K562 (cell line): ENCODE measurements at regions not wholly inside any gene's neighbourhood (a gene's known extent, or its start where the extent isn't known, plus 50 kb on each side); places are given as distances from the start of the nearest gene placed in this dataset.

Experiments used
- ATAC-seq: fragments of 200-7000 bp; cut with Tn5 transposase; 3 replicates; pipeline ENCODE4 v1.9.1; 2020; ENCODE audit warnings: moderate library complexity
- BruUV-seq: library from RNA; stranded (reverse); fragments of 400-500 nt; replicated peaks from 2 replicates; lab custom pipeline; 2021; lab: Mats Ljungman, UMichigan
- CTCF ChIA-PET: fragments of 300-600 bp; formaldehyde crosslinking; extraction: SDS; loops from one replicate; lab custom pipeline; 2021; ENCODE audit warnings: low intra/inter-chr PET ratio; lab: Yijun Ruan, JAX
- POLR2A ChIA-PET: fragments of 300-600, 350-650 bp; sonication (Branson Sonifier 250); formaldehyde crosslinking; extraction: SDS; loops from one replicate; lab custom pipeline; 2021; ENCODE audit warnings: antibody characterized with exemption, inconsistent platforms; lab: Yijun Ruan, JAX
- DNase-seq, 4 experiments: peaks; one replicate each; pipeline versions ENCODE4 v3.0.0 to v3.0.0-alpha.2; 2011 to 2018; ENCODE audit warnings: low spot score in 3 of 4, mixed read lengths in 3 of 4; ENCODE audit errors: extremely low read depth in 1 of 4
- FAIRE-seq: peaks from 2 replicates; lab custom pipeline; 2011; peaks lifted over from hg19 to GRCh38; lab: Jason Lieb, UNC
- H2AFZ ChIP-seq: 2 replicates; pipeline ENCODE4 v1.6.0; 2011; ENCODE audit warnings: low read depth, low read length, control low read depth, inconsistent platforms
- H3K27ac ChIP-seq: fragments of 200-600 bp; 3 replicates; pipeline ENCODE4 v1.8.0; 2011; ENCODE audit warnings: low read depth, mild to moderate bottlenecking, control low read depth, inconsistent platforms, low read length, moderate library complexity, mixed read lengths; ENCODE audit errors: extremely low read depth
- H3K27me3 ChIP-seq, 2 experiments: fragments of 300-600 bp in 1 of 2; 2 replicates in 1 of 2; 3 replicates in 1 of 2; pipeline versions ENCODE4 v1.6.0 to v1.8.0; 2011; ENCODE audit warnings: inconsistent platforms in 2 of 2, low read length in 2 of 2, mild to moderate bottlenecking in 1 of 2, mixed read lengths in 1 of 2, moderate library complexity in 1 of 2; ENCODE audit not compliant: control insufficient read depth in 2 of 2, insufficient read depth in 2 of 2
- H3K36me3 ChIP-seq: fragments of 300-600 bp; 3 replicates; pipeline ENCODE4 v1.8.0; 2011; ENCODE audit warnings: mild to moderate bottlenecking, low read length, inconsistent platforms; ENCODE audit not compliant: control insufficient read depth, insufficient read depth
- H3K4me1 ChIP-seq, 2 experiments: fragments of 200-600 bp in 1 of 2; replicated peaks in 1 of 2; 2 replicates in 1 of 2; 3 replicates in 1 of 2; pipeline versions ENCODE4 v1.5.1 to v1.8.0; 2011; ENCODE audit warnings: inconsistent platforms in 2 of 2, low read length in 2 of 2, mild to moderate bottlenecking in 1 of 2, mixed read lengths in 1 of 2, moderate library complexity in 1 of 2; ENCODE audit not compliant: control insufficient read depth in 2 of 2, insufficient read depth in 2 of 2
- H3K4me2 ChIP-seq: 2 replicates; pipeline ENCODE4 v1.6.1; 2011; ENCODE audit warnings: low read length, control low read depth, inconsistent platforms, mixed read lengths; ENCODE audit not compliant: insufficient read depth
- H3K4me3 ChIP-seq: fragments of 200-600 bp; sonication (generic), shearing (Covaris generic); 2 replicates; pipeline ENCODE4 v1.5.1; 2016; ENCODE audit warnings: control low read depth, inconsistent platforms
- H3K79me2 ChIP-seq: fragments of 200-600 bp; 3 replicates; pipeline ENCODE4 v1.8.0; 2011; ENCODE audit warnings: low read length, inconsistent platforms; ENCODE audit not compliant: control insufficient read depth, insufficient read depth
- H3K9ac ChIP-seq, 2 experiments: 2 replicates each; pipeline versions ENCODE4 v1.6.0 to v1.6.1; 2011; ENCODE audit warnings: low read depth in 2 of 2, low read length in 2 of 2, control low read depth in 1 of 2, inconsistent platforms in 1 of 2, mild to moderate bottlenecking in 1 of 2, mixed read lengths in 1 of 2; ENCODE audit not compliant: insufficient read depth in 1 of 2
- H3K9me1 ChIP-seq: one replicate; pipeline ENCODE4 v1.6.0; 2011; ENCODE audit warnings: inconsistent platforms, mild to moderate bottlenecking, low read length, moderate library complexity; ENCODE audit not compliant: control insufficient read depth, insufficient read depth
- H3K9me3 ChIP-seq: replicated peaks from 2 replicates; pipeline ENCODE4 v1.5.1; 2011; ENCODE audit warnings: low read depth, low read length, inconsistent platforms; ENCODE audit not compliant: control insufficient read depth, insufficient read depth
- H4K20me1 ChIP-seq: replicated peaks from 2 replicates; pipeline ENCODE4 v1.6.1; 2011; ENCODE audit warnings: low read length, inconsistent platforms, mixed read lengths; ENCODE audit not compliant: control insufficient read depth, insufficient read depth
- CREBBP ChIP-seq: IDR thresholded peaks from one replicate; pipeline ENCODE4 v1.6.1; 2012; ENCODE audit warnings: low read depth, mild to moderate bottlenecking, control low read depth, inconsistent platforms, low read length
- MCM2 ChIP-seq: fragments of 450-650 bp; IDR thresholded peaks from 2 replicates; pipeline ENCODE4 v1.6.1; 2017; ENCODE audit warnings: low read depth, mild to moderate bottlenecking
- RBM14 ChIP-seq: fragments of 200-400 bp; formaldehyde crosslinking; IDR thresholded peaks from 2 replicates; pipeline ENCODE4 v1.6.1; 2018; ENCODE audit warnings: low read depth, mild to moderate bottlenecking, low read length, moderate library complexity, borderline replicate concordance; ENCODE audit not compliant: insufficient read depth
- ZNF253 ChIP-seq: fragments of 250-450 bp; sonication (Bioruptor Pico); conservative IDR thresholded peaks from 2 replicates; pipeline ENCODE4 v1.6.1; 2021; ENCODE audit warnings: mild to moderate bottlenecking
- ZNF551 ChIP-seq: fragments of 250-450 bp; sonication (Bioruptor Pico); IDR thresholded peaks from 2 replicates; pipeline ENCODE4 v1.5.0; 2021; ENCODE audit warnings: mild to moderate bottlenecking, moderate library complexity
- WGBS: fragments of 100-300 bp; shearing (Covaris generic); methylation state at CpG from one replicate; pipeline ENCODE4 v1.1.6; 2016; ENCODE audit warnings: low coverage, mixed read lengths; ENCODE audit not compliant: insufficient coverage; ENCODE audit errors: missing lambda C conversion rate; 5-methylcytosine and 5-hydroxymethylcytosine counted together
- in situ Hi-C: fragments of 300-500 bp; cut with MboI; formaldehyde crosslinking; loops from 4 replicates; pipeline ENCODE4 v1.15.0; 2018; ENCODE audit warnings: inconsistent platforms, mixed read lengths
- intact Hi-C: fragments of 100-400 bp; cut with micrococcal nuclease; formaldehyde crosslinking; loops from 2 replicates; pipeline ENCODE4 v1.14.2; 2022
- TF ChIP-seq, protein P1 (sequence below): IDR thresholded peaks from 2 replicates; pipeline ENCODE4 v1.6.1; 2011; ENCODE audit not compliant: insufficient read length; ENCODE audit errors: extremely low read depth
- TF ChIP-seq, protein P2 (sequence below): sonication (generic); formaldehyde crosslinking; IDR thresholded peaks from 2 replicates; pipeline ENCODE4 v1.8.0; 2022; ENCODE audit warnings: mild to moderate bottlenecking, missing genetic modification reagents
- TF ChIP-seq, protein P3 (sequence below): fragments of 250-450 bp; sonication (Bioruptor Pico); IDR thresholded peaks from 2 replicates; pipeline ENCODE4 v1.4.0; 2020; ENCODE audit warnings: mild to moderate bottlenecking
- TF ChIP-seq, protein P4 (sequence below): fragments of 250-450 bp; sonication (Bioruptor Pico); IDR thresholded peaks from 2 replicates; pipeline ENCODE4 v1.4.0; 2020; ENCODE audit warnings: borderline replicate concordance

DNA sequence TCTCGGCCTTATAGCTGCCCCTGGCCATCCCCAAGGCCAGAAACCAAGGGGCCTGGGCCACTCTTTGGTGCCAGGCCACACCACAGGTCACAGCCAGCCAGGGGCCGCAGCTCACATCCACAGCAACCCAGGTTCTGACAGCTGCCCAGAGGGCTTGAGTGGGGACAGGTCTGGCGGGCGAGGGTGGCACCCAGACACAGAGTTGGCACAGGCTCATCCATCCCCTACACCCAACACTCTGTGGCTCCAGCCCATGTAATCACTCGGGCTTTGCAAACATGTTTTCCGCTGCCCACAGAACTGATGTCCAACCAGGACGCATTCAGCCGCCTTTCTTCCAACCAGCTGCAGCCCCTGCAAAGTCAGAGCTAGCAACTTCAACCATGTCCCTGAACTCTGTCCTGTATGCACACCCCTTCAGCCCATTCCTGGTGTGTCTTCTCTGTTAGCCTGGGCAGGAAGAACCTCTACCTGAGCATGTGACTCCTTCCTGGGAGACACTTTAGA is 57.7 kb upstream of the PPP2R2D start:
- 1% methylated on average over 8 of the region's 8 CpGs for WGBS
- ATAC-seq = no peak
- peaks cover 3 to 68% of the 10 kb centered on the region in 2 experiments for H3K27me3 ChIP-seq
- in situ Hi-C loops (no loop called here), intact Hi-C loops (no loop called here)
- no peak overlapping the region for H3K4me2 ChIP-seq
- H3K27ac ChIP-seq = no peak overlapping the region
- no peak for DNase-seq
- no peak for FAIRE-seq
- H2AFZ ChIP-seq = no peak overlapping the region
- H3K9me1 ChIP-seq = no peaks in the 10 kb centered on the region
- H3K36me3 ChIP-seq = no peaks in the 10 kb centered on the region
- no peak overlapping the region for H3K9ac ChIP-seq
- ChIA-PET CTCF (no interaction called here), POLR2A (no interaction called here)
- no peaks in the 10 kb centered on the region for H3K9me3 ChIP-seq
- BruUV-seq = no TSS peak
- no peaks in the 10 kb centered on the region for H3K79me2 ChIP-seq
- H4K20me1 ChIP-seq = no peaks in the 10 kb centered on the region
- H3K4me1 ChIP-seq = peaks cover 0 to 19% of the 10 kb centered on the region in 2 experiments; a peak in 2 of 5 replicates
- TF ChIP-seq, protein P1, sequence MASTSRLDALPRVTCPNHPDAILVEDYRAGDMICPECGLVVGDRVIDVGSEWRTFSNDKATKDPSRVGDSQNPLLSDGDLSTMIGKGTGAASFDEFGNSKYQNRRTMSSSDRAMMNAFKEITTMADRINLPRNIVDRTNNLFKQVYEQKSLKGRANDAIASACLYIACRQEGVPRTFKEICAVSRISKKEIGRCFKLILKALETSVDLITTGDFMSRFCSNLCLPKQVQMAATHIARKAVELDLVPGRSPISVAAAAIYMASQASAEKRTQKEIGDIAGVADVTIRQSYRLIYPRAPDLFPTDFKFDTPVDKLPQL = no peak
- no peak for TF ChIP-seq ZNF551 (CRISPR knock-in tag)
- no peak overlapping the region for H3K4me3 ChIP-seq

DNA sequence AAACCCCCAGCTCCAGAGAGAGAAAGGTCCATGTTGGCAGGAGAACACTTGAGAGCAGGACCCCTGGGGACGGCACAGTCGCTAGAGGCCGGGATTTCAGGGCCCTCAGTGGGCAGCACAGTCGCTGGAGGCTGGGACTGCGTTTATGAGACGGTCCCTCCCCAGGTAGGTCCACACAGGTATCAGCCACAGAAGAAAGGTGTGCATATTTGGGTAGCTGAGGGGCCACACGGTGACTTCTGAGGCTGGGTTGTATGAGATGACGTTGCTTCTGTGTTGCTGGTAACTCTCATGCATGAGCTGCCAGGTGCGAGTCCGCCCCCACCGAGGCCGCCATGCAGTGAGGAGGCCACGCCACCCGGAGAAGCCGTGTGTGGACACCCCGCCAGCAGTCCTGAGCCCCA is 56.9 kb upstream of the PPP2R2D start:
- 4% methylated on average over 14 of the region's 16 CpGs for WGBS
- no peaks in the 10 kb centered on the region for H4K20me1 ChIP-seq
- no peak overlapping the region for H3K4me3 ChIP-seq
- no peak overlapping the region for H2AFZ ChIP-seq
- FAIRE-seq (no peak), DNase-seq (no peak), ATAC-seq (no peak)
- intact Hi-C loops (no loop called here), in situ Hi-C loops (no loop called here)
- no peak overlapping the region for H3K27ac ChIP-seq
- H3K9me3 ChIP-seq = no peaks in the 10 kb centered on the region
- ChIA-PET CTCF (no interaction called here), POLR2A (no interaction called here)
- peaks cover 6 to 75% of the 10 kb centered on the region in 2 experiments for H3K27me3 ChIP-seq
- no peak overlapping the region for H3K4me2 ChIP-seq
- no TSS peak for BruUV-seq
- no peaks in the 10 kb centered on the region for H3K36me3 ChIP-seq
- no peaks in the 10 kb centered on the region for H3K9me1 ChIP-seq
- H3K79me2 ChIP-seq = no peaks in the 10 kb centered on the region
- H3K9ac ChIP-seq = no peak overlapping the region
- peaks cover 0 to 19% of the 10 kb centered on the region in 2 experiments; a peak in 2 of 5 replicates for H3K4me1 ChIP-seq
- no peak for TF ChIP-seq CREBBP
- TF ChIP-seq, protein P2, sequence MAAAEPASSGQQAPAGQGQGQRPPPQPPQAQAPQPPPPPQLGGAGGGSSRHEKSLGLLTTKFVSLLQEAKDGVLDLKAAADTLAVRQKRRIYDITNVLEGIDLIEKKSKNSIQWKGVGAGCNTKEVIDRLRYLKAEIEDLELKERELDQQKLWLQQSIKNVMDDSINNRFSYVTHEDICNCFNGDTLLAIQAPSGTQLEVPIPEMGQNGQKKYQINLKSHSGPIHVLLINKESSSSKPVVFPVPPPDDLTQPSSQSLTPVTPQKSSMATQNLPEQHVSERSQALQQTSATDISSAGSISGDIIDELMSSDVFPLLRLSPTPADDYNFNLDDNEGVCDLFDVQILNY (CRISPR knock-in tag) = no peak
- TF ChIP-seq MCM2 = no peak
- no peak for TF ChIP-seq RBM14
- TF ChIP-seq, protein P3, sequence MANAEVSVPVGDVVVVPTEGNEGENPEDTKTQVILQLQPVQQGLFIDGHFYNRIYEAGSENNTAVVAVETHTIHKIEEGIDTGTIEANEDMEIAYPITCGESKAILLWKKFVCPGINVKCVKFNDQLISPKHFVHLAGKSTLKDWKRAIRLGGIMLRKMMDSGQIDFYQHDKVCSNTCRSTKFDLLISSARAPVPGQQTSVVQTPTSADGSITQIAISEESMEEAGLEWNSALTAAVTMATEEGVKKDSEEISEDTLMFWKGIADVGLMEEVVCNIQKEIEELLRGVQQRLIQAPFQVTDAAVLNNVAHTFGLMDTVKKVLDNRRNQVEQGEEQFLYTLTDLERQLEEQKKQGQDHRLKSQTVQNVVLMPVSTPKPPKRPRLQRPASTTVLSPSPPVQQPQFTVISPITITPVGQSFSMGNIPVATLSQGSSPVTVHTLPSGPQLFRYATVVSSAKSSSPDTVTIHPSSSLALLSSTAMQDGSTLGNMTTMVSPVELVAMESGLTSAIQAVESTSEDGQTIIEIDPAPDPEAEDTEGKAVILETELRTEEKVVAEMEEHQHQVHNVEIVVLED (CRISPR knock-in tag) = no peak
- TF ChIP-seq, protein P4, sequence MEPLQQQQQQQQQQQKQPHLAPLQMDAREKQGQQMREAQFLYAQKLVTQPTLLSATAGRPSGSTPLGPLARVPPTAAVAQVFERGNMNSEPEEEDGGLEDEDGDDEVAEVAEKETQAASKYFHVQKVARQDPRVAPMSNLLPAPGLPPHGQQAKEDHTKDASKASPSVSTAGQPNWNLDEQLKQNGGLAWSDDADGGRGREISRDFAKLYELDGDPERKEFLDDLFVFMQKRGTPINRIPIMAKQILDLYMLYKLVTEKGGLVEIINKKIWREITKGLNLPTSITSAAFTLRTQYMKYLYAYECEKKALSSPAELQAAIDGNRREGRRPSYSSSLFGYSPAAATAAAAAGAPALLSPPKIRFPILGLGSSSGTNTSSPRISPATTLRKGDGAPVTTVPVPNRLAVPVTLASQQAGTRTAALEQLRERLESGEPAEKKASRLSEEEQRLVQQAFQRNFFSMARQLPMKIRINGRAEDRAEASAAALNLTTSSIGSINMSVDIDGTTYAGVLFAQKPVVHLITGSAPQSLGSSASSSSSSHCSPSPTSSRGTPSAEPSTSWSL = no peak
- TF ChIP-seq ZNF253 = no peak
